ENCODE measurements at regions not wholly inside any gene's neighbourhood (a gene's known extent, or its start where the extent isn't known, plus 50 kb on each side); places are given as distances from the start of the nearest gene placed in this dataset.

GRCh38 chr11:70872955-70873735 is 379.2 kb downstream of the SHANK2 start:
- TF ChIP-seq EHMT2 (IDR thresholded peaks at IDR 0.05; ENCODE audit: borderline replicate concordance, low read depth, low read length) = no peak
- TF ChIP-seq CTCF (CRISPR knock-in tag; IDR thresholded peaks at IDR 0.05) = no peak
- TF ChIP-seq POLR2AphosphoS5 (IDR thresholded peaks at IDR 0.05; ENCODE audit: low read depth, low read length) = no peak
- TF ChIP-seq NR3C1 (CRISPR knock-in tag; IDR thresholded peaks at IDR 0.05) = no peak
- no peak for TF ChIP-seq ZNF121 (CRISPR knock-in tag; IDR thresholded peaks at IDR 0.05)
- no peak for TF ChIP-seq REST (IDR thresholded peaks at IDR 0.05; ENCODE audit: borderline replicate concordance in 1 of 2, low read depth in 1 of 2, low read length in 2 of 2)
- TF ChIP-seq, protein P1, sequence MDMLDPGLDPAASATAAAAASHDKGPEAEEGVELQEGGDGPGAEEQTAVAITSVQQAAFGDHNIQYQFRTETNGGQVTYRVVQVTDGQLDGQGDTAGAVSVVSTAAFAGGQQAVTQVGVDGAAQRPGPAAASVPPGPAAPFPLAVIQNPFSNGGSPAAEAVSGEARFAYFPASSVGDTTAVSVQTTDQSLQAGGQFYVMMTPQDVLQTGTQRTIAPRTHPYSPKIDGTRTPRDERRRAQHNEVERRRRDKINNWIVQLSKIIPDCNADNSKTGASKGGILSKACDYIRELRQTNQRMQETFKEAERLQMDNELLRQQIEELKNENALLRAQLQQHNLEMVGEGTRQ (IDR thresholded peaks at IDR 0.05; ENCODE audit: low read depth, low read length) = no peak
- TF ChIP-seq, protein P1 (CRISPR knock-in tag; IDR thresholded peaks at IDR 0.05; ENCODE audit: borderline replicate concordance) = no peak
